Gastroesophageal sphincter (tissue), 3 donors: ENCODE measurements at regions not wholly inside any gene's neighbourhood (a gene's known extent, or its start where the extent isn't known, plus 50 kb on each side); places are given as distances from the start of the nearest gene placed in this dataset.

Experiments used
- CTCF ChIP-seq, 4 experiments: fragments of 200-600 bp in 2 of 4; fragments of 450-650 bp in 2 of 4; sonication (generic) in 1 of 4; IDR thresholded peaks; one replicate each; pipeline ENCODE4 v1.5.1; 2017 to 2019; ENCODE audit warnings: antibody characterized with exemption in 4 of 4, mild to moderate bottlenecking in 2 of 4, moderate library complexity in 2 of 4
- EP300 ChIP-seq: sonication (generic); formaldehyde crosslinking; IDR thresholded peaks from one replicate; pipeline ENCODE4 v1.6.1; 2017; ENCODE audit warnings: antibody characterized with exemption, mild to moderate bottlenecking
- POLR2A ChIP-seq, 2 donors: fragments of 450-650 bp; IDR thresholded peaks; one replicate each; pipeline ENCODE4 v1.6.1; 2017; ENCODE audit warnings: antibody characterized with exemption in 2 of 2, mild to moderate bottlenecking in 2 of 2, moderate library complexity in 1 of 2
- POLR2AphosphoS5 ChIP-seq: sonication (generic); formaldehyde crosslinking; IDR thresholded peaks from one replicate; pipeline ENCODE4 v1.6.1; 2017; ENCODE audit warnings: antibody characterized with exemption

DNA sequence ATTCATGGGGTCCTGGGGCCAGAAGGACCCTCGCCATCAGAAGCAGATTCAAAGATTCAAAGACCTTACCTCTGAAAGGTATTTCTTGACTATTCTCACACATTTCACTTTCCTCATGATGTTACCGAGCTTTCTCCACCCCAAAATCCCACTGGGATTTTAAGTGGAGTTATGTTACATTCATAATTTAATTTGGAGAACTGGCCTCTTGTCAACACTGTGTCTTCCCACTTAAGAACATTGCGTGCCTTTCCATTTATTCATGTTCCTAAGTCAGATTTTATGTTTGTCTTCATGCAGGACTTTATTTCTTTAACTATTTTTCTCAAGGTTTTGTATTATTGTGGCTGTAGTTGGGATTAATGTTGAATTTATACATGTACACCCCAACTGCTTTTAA, 123.5 kb upstream of the BMPER start:
- no peak for TF ChIP-seq CTCF (IDR thresholded peaks at IDR 0.05)
- no peak for TF ChIP-seq POLR2A (IDR thresholded peaks at IDR 0.05)
- TF ChIP-seq EP300, result no peak
- no peak for TF ChIP-seq POLR2AphosphoS5
